AG04449 (cell line): ENCODE measurements at regions not wholly inside any gene's neighbourhood (a gene's known extent, or its start where the extent isn't known, plus 50 kb on each side); places are given as distances from the start of the nearest gene placed in this dataset.

ENCODE experiments used
- CTCF ChIA-PET: fragments of 350-600 bp; formaldehyde crosslinking; extraction: SDS; loops from one replicate; lab custom pipeline; 2021; ENCODE audit warnings: antibody characterized with exemption; lab: Yijun Ruan, JAX
- POLR2A ChIA-PET: fragments of 400-600, 350-600 bp; formaldehyde crosslinking; extraction: SDS; loops from one replicate; lab custom pipeline; 2020; ENCODE audit warnings: antibody characterized with exemption, inconsistent platforms; lab: Yijun Ruan, JAX
- DNase-seq: peaks from one replicate; pipeline ENCODE4 v3.0.0-alpha.2; 2010; ENCODE audit warnings: low read depth, low spot score
- H3K4me3 ChIP-seq: 2 replicates; pipeline ENCODE4 v1.5.1; 2011; ENCODE audit warnings: low read depth, mild to moderate bottlenecking, control low read depth, low read length
- CTCF ChIP-seq: IDR thresholded peaks from one replicate; pipeline ENCODE4 v1.5.1; 2011; ENCODE audit warnings: mild to moderate bottlenecking, moderate library complexity, low read length, control low read depth, inconsistent platforms; ENCODE audit not compliant: insufficient read depth; ENCODE audit errors: missing control alignments

GRCh38 chr18:51391731-51392130 lies 194.2 kb upstream of the MEX3C start:
- DNase-seq: no peak
- H3K4me3 ChIP-seq: no peak overlapping the region
- POLR2A ChIA-PET: no interaction called here
- no peak for TF ChIP-seq CTCF
- CTCF ChIA-PET: interaction anchor here (0.9 kb wide), 1 partner anchor 8 kb away, joined by 4 read pairs; no protein-coding TSS in a partner anchor

- CTCF ChIA-PET: no interaction called here
Measured at GRCh38 chr18:51397347-51397962, 200.0 kb upstream of the MEX3C start.

GRCh38 chr18:51398104-51398503 lies 200.6 kb upstream of the MEX3C start:
- TF ChIP-seq CTCF: no peak
- H3K4me3 ChIP-seq: no peak overlapping the region
- no peak for DNase-seq
- ChIA-PET POLR2A (no interaction called here), CTCF (no interaction called here)

More at GRCh38 chr18:51397347-51397962, 200.0 kb upstream of the MEX3C start:
- DNase-seq: no peak
- TF ChIP-seq CTCF: no peak
- H3K4me3 ChIP-seq: no peak overlapping the region
- POLR2A ChIA-PET: no interaction called here

GRCh38 chr18:51399491-51400122 lies 202.1 kb upstream of the MEX3C start:
- no peak for DNase-seq
- ChIA-PET POLR2A (no interaction called here), CTCF (no interaction called here)
- H3K4me3 ChIP-seq: no peak overlapping the region
- no peak for TF ChIP-seq CTCF

- ChIA-PET CTCF (no interaction called here), POLR2A (no interaction called here)
- no peak for DNase-seq
- TF ChIP-seq CTCF: no peak
- no peak overlapping the region for H3K4me3 ChIP-seq
Measured at GRCh38 chr18:51400721-51401120, 203.2 kb upstream of the MEX3C start.

- no peak for DNase-seq
- ChIA-PET CTCF (no interaction called here), POLR2A (no interaction called here)
- TF ChIP-seq CTCF: no peak
- no peak overlapping the region for H3K4me3 ChIP-seq
Measured at GRCh38 chr18:51401912-51402311, 204.4 kb upstream of the MEX3C start.
